OCI-LY1 (cell line): ENCODE measurements at regions not wholly inside any gene's neighbourhood (a gene's known extent, or its start where the extent isn't known, plus 50 kb on each side); places are given as distances from the start of the nearest gene placed in this dataset.

ENCODE experiments used
- CTCF ChIP-seq: fragments of 200-600 bp; sonication (generic), shearing (Covaris generic); IDR thresholded peaks from 2 replicates; pipeline ENCODE4 v1.5.1; 2017; ENCODE audit warnings: mild to moderate bottlenecking, antibody characterized with exemption, low read length, moderate library complexity, mixed read lengths
- EZH2 ChIP-seq: fragments of 200-600 bp; sonication (generic), shearing (Covaris generic); IDR thresholded peaks from 2 replicates; pipeline ENCODE4 v1.8.0; 2017; ENCODE audit warnings: borderline replicate concordance, mixed run types, mild to moderate bottlenecking, antibody characterized with exemption, low read length, moderate library complexity, mixed read lengths

DNA sequence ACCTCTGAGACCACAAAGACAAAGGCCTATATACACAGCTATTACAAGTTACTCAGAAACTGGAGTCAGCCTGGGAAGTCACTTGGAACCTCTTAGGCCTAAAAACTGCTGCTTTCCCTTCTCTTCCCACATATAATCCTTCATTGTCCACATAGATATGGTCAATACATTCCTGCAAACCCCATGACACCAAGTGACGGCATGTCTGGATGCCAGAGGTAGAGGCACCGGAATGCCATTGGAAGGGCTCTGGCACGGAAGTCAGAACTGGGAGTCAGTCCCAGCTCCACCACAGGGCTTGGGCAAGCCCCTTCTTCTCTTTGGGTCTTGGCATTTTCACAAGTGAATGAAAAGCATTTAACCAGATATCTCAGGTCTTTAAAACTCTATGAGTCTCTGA, 204.7 kb downstream of the MATN1 start:
- TF ChIP-seq CTCF = no peak
- no peak for TF ChIP-seq EZH2
